SH-SY5Y (cell line): ENCODE measurements at regions not wholly inside any gene's neighbourhood (a gene's known extent, or its start where the extent isn't known, plus 50 kb on each side); places are given as distances from the start of the nearest gene placed in this dataset.

Experiments
- GATA2 ChIP-seq: IDR thresholded peaks from 2 replicates; pipeline ENCODE4 v1.6.1; 2011; ENCODE audit warnings: mild to moderate bottlenecking, low read depth, low read length
- GATA3 ChIP-seq: IDR thresholded peaks from 2 replicates; pipeline ENCODE4 v1.6.1; 2011; ENCODE audit warnings: low read depth, mild to moderate bottlenecking, low read length, moderate library complexity

GRCh38 chr5:130710596-130710995, 454.5 kb downstream of the HINT1 start:
- TF ChIP-seq GATA3: no peak
- no peak for TF ChIP-seq GATA2
